GM19467 (cell line): ENCODE measurements at regions not wholly inside any gene's neighbourhood (a gene's known extent, or its start where the extent isn't known, plus 50 kb on each side); places are given as distances from the start of the nearest gene placed in this dataset.

Experiments used
- ATAC-seq: cut with Tn5 transposase; IDR thresholded peaks from one replicate; pipeline ENCODE4 v1.9.1; 2021; ENCODE audit warnings: mild to moderate bottlenecking, moderate library complexity; ENCODE audit not compliant: unreplicated experiment

GRCh38 chr12:4030929-4031702 lies 157.9 kb upstream of the PARP11 start:
- peak; percentile 75 for ATAC-seq

- ATAC-seq = no peak
Observed at GRCh38 chr12:4027412-4027811, 154.2 kb upstream of the PARP11 start.

GRCh38 chr12:4026517-4026916 lies 153.3 kb upstream of the PARP11 start:
- ATAC-seq = no peak

GRCh38 chr12:4026020-4026358 lies 152.8 kb upstream of the PARP11 start:
- no peak for ATAC-seq

- no peak for ATAC-seq
Observed at GRCh38 chr12:4025181-4026019, 152.2 kb upstream of the PARP11 start.

- ATAC-seq = no peak
Observed at GRCh38 chr12:4024701-4025100, 151.5 kb upstream of the PARP11 start.

- ATAC-seq = no peak
Observed at GRCh38 chr12:4015225-4016091, 142.3 kb upstream of the PARP11 start.

GRCh38 chr12:4014858-4015224 lies 141.6 kb upstream of the PARP11 start:
- no peak for ATAC-seq

- no peak for ATAC-seq
Observed at GRCh38 chr12:4014444-4014843, 141.2 kb upstream of the PARP11 start.

GRCh38 chr12:4012977-4013968 lies 140.1 kb upstream of the PARP11 start:
- ATAC-seq = no peak

- ATAC-seq = no peak
Observed at GRCh38 chr12:4012073-4012472, 138.9 kb upstream of the PARP11 start.

- ATAC-seq = no peak
Observed at GRCh38 chr12:4011597-4011996, 138.4 kb upstream of the PARP11 start.

GRCh38 chr12:4009979-4010704 lies 136.9 kb upstream of the PARP11 start:
- no peak for ATAC-seq

- ATAC-seq = no peak
Observed at GRCh38 chr12:4006743-4007142, 133.5 kb upstream of the PARP11 start.

- no peak for ATAC-seq
Observed at GRCh38 chr12:4005851-4006430, 132.7 kb upstream of the PARP11 start.

- no peak for ATAC-seq
Observed at GRCh38 chr12:4003576-4003975, 130.4 kb upstream of the PARP11 start.

GRCh38 chr12:4002601-4003000 lies 129.4 kb upstream of the PARP11 start:
- no peak for ATAC-seq

- no peak for ATAC-seq
Observed at GRCh38 chr12:4001841-4002240, 128.6 kb upstream of the PARP11 start.

GRCh38 chr12:4001031-4001430 lies 127.8 kb upstream of the PARP11 start:
- no peak for ATAC-seq
